Liver (tissue), 8 donors: ENCODE measurements at regions not wholly inside any gene's neighbourhood (a gene's known extent, or its start where the extent isn't known, plus 50 kb on each side); places are given as distances from the start of the nearest gene placed in this dataset.

ENCODE experiments used
- DNase-seq: peaks from one replicate; pipeline ENCODE4 v3.0.0-alpha.2; 2017; ENCODE audit warnings: low spot score
- H3K27ac ChIP-seq, 2 donors: one replicate each; pipeline ENCODE4 v1.7.0; 2013; ENCODE audit warnings: inconsistent platforms in 2 of 2, low read length in 2 of 2, control low read depth in 1 of 2, low read depth in 1 of 2, mild to moderate bottlenecking in 1 of 2
- H3K27me3 ChIP-seq, 4 donors: one replicate each; pipeline versions ENCODE4 v1.6.1 to v1.7.0; 2013; ENCODE audit warnings: low read length in 3 of 4, inconsistent platforms in 1 of 4, mild to moderate bottlenecking in 1 of 4, moderate library complexity in 1 of 4; ENCODE audit not compliant: control insufficient read depth in 4 of 4, insufficient read depth in 4 of 4
- H3K36me3 ChIP-seq, 4 donors: one replicate each; pipeline versions ENCODE4 v1.6.1 to v1.7.0; 2013; ENCODE audit warnings: low read length in 3 of 4, mild to moderate bottlenecking in 3 of 4, low read depth in 1 of 4, moderate library complexity in 1 of 4; ENCODE audit not compliant: control insufficient read depth in 4 of 4, insufficient read depth in 3 of 4
- H3K4me1 ChIP-seq, 4 donors: one replicate each; pipeline versions ENCODE4 v1.6.1 to v1.7.0; 2013; ENCODE audit warnings: low read length in 3 of 4, mild to moderate bottlenecking in 3 of 4, moderate library complexity in 1 of 4; ENCODE audit not compliant: control insufficient read depth in 4 of 4, insufficient read depth in 4 of 4
- H3K4me3 ChIP-seq, 3 donors: one replicate each; pipeline versions ENCODE4 v1.6.1 to v1.7.0; 2013; ENCODE audit warnings: low read length in 3 of 3, control low read depth in 1 of 3, low read depth in 1 of 3, mild to moderate bottlenecking in 1 of 3
- H3K9ac ChIP-seq, 2 donors: one replicate each; pipeline ENCODE4 v1.7.0; 2013; ENCODE audit warnings: low read length in 2 of 2, mild to moderate bottlenecking in 2 of 2, moderate library complexity in 2 of 2, control low read depth in 1 of 2, low read depth in 1 of 2
- H3K9me3 ChIP-seq, 4 donors: one replicate each; pipeline versions ENCODE4 v1.6.1 to v1.7.0; 2013; ENCODE audit warnings: low read length in 3 of 4; ENCODE audit not compliant: control insufficient read depth in 4 of 4
- CTCF ChIP-seq: fragments of 150-350 bp; IDR thresholded peaks from 2 replicates; pipeline ENCODE4 v1.5.1; 2017; ENCODE audit warnings: improper control_type of control experiment, low read depth, low read length; ENCODE audit not compliant: missing input control
- EGR1 ChIP-seq, 2 donors: IDR thresholded peaks; 2 replicates each; pipeline ENCODE4 v1.6.1; 2016 to 2018; ENCODE audit warnings: antibody characterized with exemption in 2 of 2, low read depth in 2 of 2
- FOXA1 ChIP-seq: IDR thresholded peaks from 2 replicates; pipeline ENCODE4 v1.6.1; 2016; ENCODE audit warnings: antibody characterized with exemption
- FOXA2 ChIP-seq: IDR thresholded peaks from 2 replicates; pipeline ENCODE4 v1.6.1; 2016; ENCODE audit warnings: antibody characterized with exemption
- GABPA ChIP-seq, 2 donors: IDR thresholded peaks in 1 of 2; conservative IDR thresholded peaks in 1 of 2; 2 replicates each; pipeline ENCODE4 v1.6.1; 2016; ENCODE audit warnings: antibody characterized with exemption in 2 of 2, mild to moderate bottlenecking in 1 of 2, moderate library complexity in 1 of 2
- HNF4A ChIP-seq, 2 donors: conservative IDR thresholded peaks; 2 replicates each; pipeline ENCODE4 v1.6.1; 2016; ENCODE audit warnings: antibody characterized with exemption in 2 of 2, mild to moderate bottlenecking in 2 of 2
- HNF4G ChIP-seq: IDR thresholded peaks from 2 replicates; pipeline ENCODE4 v1.6.1; 2016; ENCODE audit warnings: antibody characterized with exemption
- JUND ChIP-seq, 2 donors: IDR thresholded peaks; 2 replicates each; pipeline ENCODE4 v1.6.1; 2016; ENCODE audit warnings: antibody characterized with exemption in 2 of 2
- NR2F2 ChIP-seq: IDR thresholded peaks from 2 replicates; pipeline ENCODE4 v1.6.1; 2016; ENCODE audit warnings: antibody characterized with exemption
- RAD21 ChIP-seq, 2 donors: IDR thresholded peaks; 2 replicates each; pipeline ENCODE4 v1.6.1; 2016; ENCODE audit warnings: antibody characterized with exemption in 2 of 2, mild to moderate bottlenecking in 2 of 2
- RXRA ChIP-seq, 2 donors: IDR thresholded peaks; 2 replicates each; pipeline ENCODE4 v1.6.1; 2017 to 2018; ENCODE audit warnings: antibody characterized with exemption in 2 of 2, mild to moderate bottlenecking in 1 of 2
- SP1 ChIP-seq: IDR thresholded peaks from 2 replicates; pipeline ENCODE4 v1.6.1; 2018; ENCODE audit warnings: antibody characterized with exemption, mild to moderate bottlenecking
- TAF1 ChIP-seq: conservative IDR thresholded peaks from 2 replicates; pipeline ENCODE4 v1.6.1; 2016; ENCODE audit warnings: antibody characterized with exemption, mild to moderate bottlenecking
- YY1 ChIP-seq: IDR thresholded peaks from 2 replicates; pipeline ENCODE4 v1.6.1; 2016; ENCODE audit warnings: antibody characterized with exemption, mild to moderate bottlenecking
- WGBS: extraction: QIAGEN DNeasy Blood & Tissue Kit; methylation state at CpG from one replicate; pipeline ENCODE4 v1.1.7; 2013; 5-methylcytosine and 5-hydroxymethylcytosine counted together
- TF ChIP-seq, protein P1 (sequence below): IDR thresholded peaks from 2 replicates; pipeline ENCODE4 v1.6.1; 2016; ENCODE audit warnings: antibody characterized with exemption
- TF ChIP-seq, protein P2 (sequence below): IDR thresholded peaks from 2 replicates; pipeline ENCODE4 v1.6.1; 2016; ENCODE audit warnings: antibody characterized with exemption
- TF ChIP-seq, protein P3 (sequence below): IDR thresholded peaks from 2 replicates; pipeline ENCODE4 v1.6.1; 2016; ENCODE audit warnings: antibody characterized with exemption, mild to moderate bottlenecking
- donor health status: healthy.
- donor health status: healthy.
- donor health status: healthy.
- donor health status: healthy.
- donor health status: healthy.

- DNase-seq = no peak
- Histone ChIP-seq H3K36me3 (no peaks in the 10 kb centered on the region), H3K27ac (no peak overlapping the region), H3K4me3 (no peak overlapping the region), H3K27me3 (peaks cover 0 to 2% (median 0%) of the 10 kb centered on the region in 4 donors), H3K9ac (no peak overlapping the region), H3K9me3 (no peaks in the 10 kb centered on the region), H3K4me1 (no peaks in the 10 kb centered on the region)
- WGBS = 74% methylated on average over 2 of the region's 2 CpGs
- no peak for TF ChIP-seq RAD21 (IDR thresholded peaks at IDR 0.05)
- no peak for TF ChIP-seq TAF1
- TF ChIP-seq, protein P1, sequence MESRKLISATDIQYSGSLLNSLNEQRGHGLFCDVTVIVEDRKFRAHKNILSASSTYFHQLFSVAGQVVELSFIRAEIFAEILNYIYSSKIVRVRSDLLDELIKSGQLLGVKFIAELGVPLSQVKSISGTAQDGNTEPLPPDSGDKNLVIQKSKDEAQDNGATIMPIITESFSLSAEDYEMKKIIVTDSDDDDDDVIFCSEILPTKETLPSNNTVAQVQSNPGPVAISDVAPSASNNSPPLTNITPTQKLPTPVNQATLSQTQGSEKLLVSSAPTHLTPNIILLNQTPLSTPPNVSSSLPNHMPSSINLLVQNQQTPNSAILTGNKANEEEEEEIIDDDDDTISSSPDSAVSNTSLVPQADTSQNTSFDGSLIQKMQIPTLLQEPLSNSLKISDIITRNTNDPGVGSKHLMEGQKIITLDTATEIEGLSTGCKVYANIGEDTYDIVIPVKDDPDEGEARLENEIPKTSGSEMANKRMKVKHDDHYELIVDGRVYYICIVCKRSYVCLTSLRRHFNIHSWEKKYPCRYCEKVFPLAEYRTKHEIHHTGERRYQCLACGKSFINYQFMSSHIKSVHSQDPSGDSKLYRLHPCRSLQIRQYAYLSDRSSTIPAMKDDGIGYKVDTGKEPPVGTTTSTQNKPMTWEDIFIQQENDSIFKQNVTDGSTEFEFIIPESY = no peak
- TF ChIP-seq HNF4G = no peak
- TF ChIP-seq, protein P2, sequence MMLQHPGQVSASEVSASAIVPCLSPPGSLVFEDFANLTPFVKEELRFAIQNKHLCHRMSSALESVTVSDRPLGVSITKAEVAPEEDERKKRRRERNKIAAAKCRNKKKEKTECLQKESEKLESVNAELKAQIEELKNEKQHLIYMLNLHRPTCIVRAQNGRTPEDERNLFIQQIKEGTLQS = no peak
- TF ChIP-seq CTCF = no peak
- TF ChIP-seq NR2F2 = no peak
- TF ChIP-seq YY1 = no peak
- TF ChIP-seq, protein P3, sequence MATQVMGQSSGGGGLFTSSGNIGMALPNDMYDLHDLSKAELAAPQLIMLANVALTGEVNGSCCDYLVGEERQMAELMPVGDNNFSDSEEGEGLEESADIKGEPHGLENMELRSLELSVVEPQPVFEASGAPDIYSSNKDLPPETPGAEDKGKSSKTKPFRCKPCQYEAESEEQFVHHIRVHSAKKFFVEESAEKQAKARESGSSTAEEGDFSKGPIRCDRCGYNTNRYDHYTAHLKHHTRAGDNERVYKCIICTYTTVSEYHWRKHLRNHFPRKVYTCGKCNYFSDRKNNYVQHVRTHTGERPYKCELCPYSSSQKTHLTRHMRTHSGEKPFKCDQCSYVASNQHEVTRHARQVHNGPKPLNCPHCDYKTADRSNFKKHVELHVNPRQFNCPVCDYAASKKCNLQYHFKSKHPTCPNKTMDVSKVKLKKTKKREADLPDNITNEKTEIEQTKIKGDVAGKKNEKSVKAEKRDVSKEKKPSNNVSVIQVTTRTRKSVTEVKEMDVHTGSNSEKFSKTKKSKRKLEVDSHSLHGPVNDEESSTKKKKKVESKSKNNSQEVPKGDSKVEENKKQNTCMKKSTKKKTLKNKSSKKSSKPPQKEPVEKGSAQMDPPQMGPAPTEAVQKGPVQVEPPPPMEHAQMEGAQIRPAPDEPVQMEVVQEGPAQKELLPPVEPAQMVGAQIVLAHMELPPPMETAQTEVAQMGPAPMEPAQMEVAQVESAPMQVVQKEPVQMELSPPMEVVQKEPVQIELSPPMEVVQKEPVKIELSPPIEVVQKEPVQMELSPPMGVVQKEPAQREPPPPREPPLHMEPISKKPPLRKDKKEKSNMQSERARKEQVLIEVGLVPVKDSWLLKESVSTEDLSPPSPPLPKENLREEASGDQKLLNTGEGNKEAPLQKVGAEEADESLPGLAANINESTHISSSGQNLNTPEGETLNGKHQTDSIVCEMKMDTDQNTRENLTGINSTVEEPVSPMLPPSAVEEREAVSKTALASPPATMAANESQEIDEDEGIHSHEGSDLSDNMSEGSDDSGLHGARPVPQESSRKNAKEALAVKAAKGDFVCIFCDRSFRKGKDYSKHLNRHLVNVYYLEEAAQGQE = no peak
- no peak for TF ChIP-seq RXRA (IDR thresholded peaks at IDR 0.05)
- TF ChIP-seq HNF4A (conservative IDR thresholded peaks at IDR 0.05) = no peak
- no peak for TF ChIP-seq EGR1 (IDR thresholded peaks at IDR 0.05; ENCODE audit: low read depth in 2 of 2)
- TF ChIP-seq FOXA1 = no peak
- TF ChIP-seq GABPA (IDR thresholded peaks at IDR 0.05 in 1 of 2, conservative IDR thresholded peaks at IDR 0.05 in 1 of 2) = no peak
- no peak for TF ChIP-seq FOXA2
- TF ChIP-seq JUND (IDR thresholded peaks at IDR 0.05) = no peak
These were observed 322.9 kb downstream of the BCL11B start for GRCh38 chr14:98949051-98949450.

- Histone ChIP-seq H3K9me3 (no peaks in the 10 kb centered on the region), H3K9ac (no peak overlapping the region), H3K4me1 (no peaks in the 10 kb centered on the region), H3K4me3 (no peak overlapping the region), H3K27ac (no peak overlapping the region), H3K27me3 (peaks cover 0 to 2% (median 0%) of the 10 kb centered on the region in 4 donors), H3K36me3 (no peaks in the 10 kb centered on the region)
- DNase-seq = no peak
- 77% methylated on average over 9 of the region's 9 CpGs for WGBS
- no peak for TF ChIP-seq CTCF
- TF ChIP-seq, protein P2 = no peak
- TF ChIP-seq, protein P3 = no peak
- no peak for TF ChIP-seq RXRA (IDR thresholded peaks at IDR 0.05)
- TF ChIP-seq EGR1 (IDR thresholded peaks at IDR 0.05; ENCODE audit: low read depth in 2 of 2) = no peak
- TF ChIP-seq FOXA1 = no peak
- TF ChIP-seq TAF1 = no peak
- TF ChIP-seq SP1 = no peak
- no peak for TF ChIP-seq FOXA2
These were observed 322.4 kb downstream of the BCL11B start for GRCh38 chr14:98949481-98950135.
